ENCODE measurements at regions not wholly inside any gene's neighbourhood (a gene's known extent, or its start where the extent isn't known, plus 50 kb on each side); places are given as distances from the start of the nearest gene placed in this dataset.

DNA sequence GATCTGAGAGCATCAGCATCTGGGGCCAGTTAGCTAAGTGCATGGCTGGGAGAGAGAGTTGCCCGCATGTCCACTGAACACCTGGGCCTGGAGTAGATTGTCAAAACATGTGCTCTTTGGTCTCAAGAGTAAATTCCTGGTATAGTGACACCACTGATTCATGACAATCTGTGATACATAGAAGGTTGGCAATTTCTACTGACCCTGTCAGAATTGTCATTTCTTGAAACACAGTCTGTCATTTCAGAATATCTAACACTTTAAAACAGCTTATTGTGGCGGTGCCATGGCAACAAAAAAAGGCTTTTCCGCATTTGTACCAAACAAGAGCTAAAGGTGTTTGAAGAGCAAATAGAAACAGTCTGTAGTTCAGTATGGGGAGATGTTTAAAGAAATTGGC lies 186.4 kb upstream of the FAM78B start:
- Mint-ChIP-seq H3K27ac (no peak overlapping the region), H3K4me1 (no peaks in the 10 kb centered on the region), H3K4me3 (no peak overlapping the region), H3K9me3 (no peaks in the 10 kb centered on the region), H3K36me3 (no peaks in the 10 kb centered on the region), H3K27me3 (ENCODE audit: low read depth) (peaks cover 4% of the 10 kb centered on the region)
- TF ChIP-seq CTCF (IDR thresholded peaks at IDR 0.05; ENCODE audit: unreplicated experiment), result no peak
- DNase-seq (ENCODE audit: low spot score in 2 of 2, unreplicated experiment in 2 of 2), result no peak

- no peaks in the 10 kb centered on the region for H3K9me3 Mint-ChIP-seq
- no peaks in the 10 kb centered on the region for H3K36me3 Mint-ChIP-seq
- DNase-seq (ENCODE audit: low spot score in 2 of 2, unreplicated experiment in 2 of 2), result no peak
- TF ChIP-seq CTCF (IDR thresholded peaks at IDR 0.05; ENCODE audit: unreplicated experiment), result no peak
- no peak overlapping the region for H3K4me3 Mint-ChIP-seq
- H3K27me3 Mint-ChIP-seq (ENCODE audit: low read depth), result peaks cover 7% of the 10 kb centered on the region
- no peak overlapping the region for H3K27ac Mint-ChIP-seq
- H3K4me1 Mint-ChIP-seq, result no peaks in the 10 kb centered on the region
Observed at GRCh38 chr1:166354406-166354805, 187.6 kb upstream of the FAM78B start.

GRCh38 chr1:166365081-166365480 lies 198.3 kb upstream of the FAM78B start:
- no peak for DNase-seq (ENCODE audit: low spot score in 2 of 2, unreplicated experiment in 2 of 2)
- H3K9me3 Mint-ChIP-seq, result peaks cover 12% of the 10 kb centered on the region

GRCh38 chr1:166368030-166368429 lies 201.2 kb upstream of the FAM78B start:
- no peak overlapping the region for H3K4me3 Mint-ChIP-seq
- DNase-seq (ENCODE audit: low spot score in 2 of 2, unreplicated experiment in 2 of 2), result no peak
- no peaks in the 10 kb centered on the region for H3K4me1 Mint-ChIP-seq
- TF ChIP-seq CTCF (IDR thresholded peaks at IDR 0.05; ENCODE audit: unreplicated experiment), result no peak
- H3K27me3 Mint-ChIP-seq (ENCODE audit: low read depth), result peaks cover 13% of the 10 kb centered on the region
- H3K36me3 Mint-ChIP-seq, result no peaks in the 10 kb centered on the region
- H3K27ac Mint-ChIP-seq, result no peak overlapping the region
- H3K9me3 Mint-ChIP-seq, result peaks cover 11% of the 10 kb centered on the region

More at GRCh38 chr1:166365081-166365480, 198.3 kb upstream of the FAM78B start:
- H3K36me3 Mint-ChIP-seq, result no peaks in the 10 kb centered on the region
- H3K27ac Mint-ChIP-seq, result no peak overlapping the region
- TF ChIP-seq CTCF (IDR thresholded peaks at IDR 0.05; ENCODE audit: unreplicated experiment), result no peak
- no peak overlapping the region for H3K4me3 Mint-ChIP-seq
- peaks cover 22% of the 10 kb centered on the region for H3K27me3 Mint-ChIP-seq (ENCODE audit: low read depth)
- no peaks in the 10 kb centered on the region for H3K4me1 Mint-ChIP-seq

DNA sequence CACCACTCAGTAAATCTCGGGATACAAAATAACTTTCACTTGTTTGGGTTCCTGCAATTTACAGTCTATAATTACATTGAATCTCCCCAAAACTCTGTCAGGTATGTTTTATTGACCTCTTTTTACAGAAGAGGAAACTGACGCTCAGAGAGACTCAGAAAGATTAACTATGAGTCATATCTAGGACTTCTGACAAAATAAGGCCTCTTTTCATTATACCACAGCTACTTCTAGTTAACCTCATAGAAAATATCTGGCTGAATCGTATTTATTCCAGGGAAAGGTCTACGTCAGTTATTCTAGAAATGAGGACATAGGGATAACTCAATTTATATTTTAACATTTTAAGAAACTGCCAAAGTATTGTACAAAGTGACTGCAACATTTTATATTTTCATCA lies 211.1 kb upstream of the FAM78B start:
- Mint-ChIP-seq H3K36me3 (no peaks in the 10 kb centered on the region), H3K4me3 (no peak overlapping the region), H3K9me3 (no peaks in the 10 kb centered on the region), H3K4me1 (no peaks in the 10 kb centered on the region), H3K27ac (no peak overlapping the region), H3K27me3 (ENCODE audit: low read depth) (peaks cover 16% of the 10 kb centered on the region)
- DNase-seq (ENCODE audit: low spot score in 2 of 2, unreplicated experiment in 2 of 2), result no peak
- no peak for TF ChIP-seq CTCF (IDR thresholded peaks at IDR 0.05; ENCODE audit: unreplicated experiment)

DNA sequence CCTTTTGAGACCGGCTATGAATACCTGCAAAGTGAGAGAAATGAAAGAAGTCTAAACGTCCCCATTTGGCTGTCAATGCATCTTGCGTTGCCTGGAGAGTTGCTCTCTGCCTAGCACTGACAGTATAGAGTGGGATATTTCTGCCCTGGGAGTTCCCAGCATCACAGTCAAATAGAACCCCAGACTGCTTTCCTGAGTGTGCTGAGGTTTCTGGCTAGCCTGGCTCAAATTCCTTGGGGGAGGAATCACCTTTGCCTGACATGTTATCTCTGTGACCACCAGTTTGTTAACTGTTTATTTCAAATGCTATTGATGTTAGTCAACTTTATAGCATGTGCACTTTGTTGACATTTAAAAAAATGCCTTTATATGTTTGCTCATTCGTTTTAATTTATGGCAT lies 212.0 kb upstream of the FAM78B start:
- Mint-ChIP-seq H3K27ac (no peak overlapping the region), H3K36me3 (no peaks in the 10 kb centered on the region), H3K4me1 (no peaks in the 10 kb centered on the region), H3K4me3 (no peak overlapping the region), H3K9me3 (no peaks in the 10 kb centered on the region), H3K27me3 (ENCODE audit: low read depth) (peaks cover 18% of the 10 kb centered on the region)
- TF ChIP-seq CTCF (IDR thresholded peaks at IDR 0.05; ENCODE audit: unreplicated experiment), result no peak
- no peak for DNase-seq (ENCODE audit: low spot score in 2 of 2, unreplicated experiment in 2 of 2)
